ENCODE measurements at regions not wholly inside any gene's neighbourhood (a gene's known extent, or its start where the extent isn't known, plus 50 kb on each side); places are given as distances from the start of the nearest gene placed in this dataset.
"Not testable (repeated sequence)": the region's sequence is repeated elsewhere in the genome, so short reads cannot be mapped to it uniquely, and the experiment has no call there.

- H3K4me1 Mint-ChIP-seq; POLR2A ChIA-PET; H3K4me3 Mint-ChIP-seq; H3K9me3 Mint-ChIP-seq; DNase-seq; H3K27ac Mint-ChIP-seq; ATAC-seq (ENCODE audit: low read depth); H3K36me3 Mint-ChIP-seq; H3K27me3 Mint-ChIP-seq: not testable (repeated sequence)
These were observed 134.5 kb downstream of the SLC39A8 start for GRCh38 chr4:102210806-102211205.

GRCh38 chr4:102204634-102205033 is 140.6 kb downstream of the SLC39A8 start:
- not testable (repeated sequence) for H3K36me3 Mint-ChIP-seq; ATAC-seq (ENCODE audit: low read depth); H3K4me1 Mint-ChIP-seq

DNA sequence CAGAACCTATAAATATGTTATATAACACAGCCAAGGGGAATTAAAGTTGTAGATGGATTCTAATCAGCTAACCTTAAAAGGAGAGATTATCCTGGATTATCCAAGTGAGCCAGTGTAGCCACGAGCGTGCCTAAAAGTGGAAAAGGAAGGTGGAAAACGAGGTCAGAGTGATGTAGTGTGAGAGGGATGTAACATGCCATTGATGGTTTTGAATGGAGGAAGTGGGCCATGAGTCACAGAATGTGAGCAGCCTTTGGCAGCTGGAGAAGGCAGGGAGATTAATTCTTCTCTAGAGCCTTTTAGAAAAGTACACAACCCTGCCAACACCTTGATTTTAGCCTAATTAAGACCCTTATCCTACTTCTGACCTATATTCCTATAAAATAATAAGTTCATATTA is 149.1 kb downstream of the SLC39A8 start:
- peaks cover 1% of the 10 kb centered on the region for H3K36me3 Mint-ChIP-seq
- peak; percentile 70 for ATAC-seq (ENCODE audit: low read depth)
- H3K27ac Mint-ChIP-seq, result no peak overlapping the region
- POLR2A ChIA-PET, result no interaction called here
- no peak overlapping the region for H3K4me3 Mint-ChIP-seq
- no peaks in the 10 kb centered on the region for H3K27me3 Mint-ChIP-seq
- DNase-seq, result no peak
- H3K9me3 Mint-ChIP-seq, result no peaks in the 10 kb centered on the region
- peaks cover 19% of the 10 kb centered on the region for H3K4me1 Mint-ChIP-seq

More at GRCh38 chr4:102204634-102205033, 140.6 kb downstream of the SLC39A8 start:
- POLR2A ChIA-PET, H3K4me3 Mint-ChIP-seq, DNase-seq, H3K9me3 Mint-ChIP-seq, H3K27me3 Mint-ChIP-seq, H3K27ac Mint-ChIP-seq: not testable (repeated sequence)

DNA sequence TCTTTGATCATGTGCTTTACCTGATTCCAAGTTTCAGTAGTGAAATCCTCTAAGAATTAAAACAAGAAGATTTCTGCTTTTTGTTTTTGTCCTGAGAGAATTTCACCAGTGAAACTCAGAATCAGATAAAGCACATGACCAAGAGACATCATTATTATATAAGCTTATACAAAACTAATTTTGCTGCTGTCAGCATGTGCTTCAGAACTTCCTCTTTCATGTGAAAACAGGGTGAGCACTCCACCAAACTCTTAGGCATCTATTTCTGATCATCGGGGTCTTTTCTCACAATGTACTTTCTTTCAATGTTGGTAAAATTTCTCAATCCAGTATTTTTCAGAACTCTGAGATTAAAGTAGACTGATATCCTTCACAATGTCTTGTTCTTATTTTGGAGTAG is 152.1 kb downstream of the SLC39A8 start:
- DNase-seq (no peak), ATAC-seq (ENCODE audit: low read depth) (no peak)
- no peak overlapping the region for H3K4me3 Mint-ChIP-seq
- H3K4me1 Mint-ChIP-seq, result peaks cover 19% of the 10 kb centered on the region
- H3K36me3 Mint-ChIP-seq, result peaks cover 1% of the 10 kb centered on the region
- POLR2A ChIA-PET, result no interaction called here
- no peak overlapping the region for H3K27ac Mint-ChIP-seq
- no peaks in the 10 kb centered on the region for H3K27me3 Mint-ChIP-seq
- no peaks in the 10 kb centered on the region for H3K9me3 Mint-ChIP-seq

DNA sequence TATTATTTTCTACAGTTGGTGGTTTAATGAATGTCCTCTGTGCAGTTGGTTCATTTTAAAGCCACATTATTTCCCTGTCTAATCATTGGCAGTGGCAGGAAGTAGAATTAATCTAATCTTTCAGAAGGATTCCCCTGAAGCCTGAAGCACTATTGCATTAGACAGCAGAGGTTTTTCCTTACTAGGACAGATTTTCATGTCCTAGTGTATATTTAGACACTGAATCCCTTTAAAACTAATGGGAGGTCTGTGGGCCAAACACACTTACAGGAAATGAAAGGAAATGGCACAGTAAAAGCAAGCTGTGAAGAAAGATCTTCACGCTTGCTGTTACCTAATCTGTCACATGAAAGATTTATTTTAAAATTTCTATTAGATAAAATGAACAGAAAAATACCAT is 165.2 kb downstream of the SLC39A8 start:
- no peaks in the 10 kb centered on the region for H3K4me1 Mint-ChIP-seq
- POLR2A ChIA-PET, result no interaction called here
- DNase-seq, result no peak
- no peaks in the 10 kb centered on the region for H3K36me3 Mint-ChIP-seq
- no peak overlapping the region for H3K27ac Mint-ChIP-seq
- no peaks in the 10 kb centered on the region for H3K27me3 Mint-ChIP-seq
- no peak for ATAC-seq (ENCODE audit: low read depth)
- H3K4me3 Mint-ChIP-seq, result no peak overlapping the region
- H3K9me3 Mint-ChIP-seq, result no peaks in the 10 kb centered on the region

DNA sequence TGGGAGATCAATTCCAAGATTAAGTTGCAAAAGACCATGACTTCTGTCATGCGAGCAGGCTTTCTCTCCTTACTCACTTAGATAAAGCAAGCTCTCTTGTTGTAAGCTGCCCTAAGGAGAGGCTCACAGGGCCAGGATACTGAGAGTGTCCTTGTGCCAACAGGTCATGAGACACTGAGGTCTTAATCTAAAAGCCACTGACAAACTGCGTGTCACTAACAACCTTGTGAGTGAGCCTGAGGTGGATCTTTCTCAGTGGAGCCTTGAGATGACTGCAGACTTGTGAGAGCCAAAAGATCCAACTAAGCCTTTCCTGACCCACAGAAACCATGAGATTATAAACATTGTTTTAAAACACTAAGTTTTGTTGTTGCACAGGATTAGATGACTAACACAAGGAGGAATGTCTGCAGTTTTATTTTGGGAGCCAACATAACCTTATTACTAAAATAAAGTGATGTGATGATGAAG is 170.5 kb downstream of the SLC39A8 start:
- no peak for DNase-seq
- Mint-ChIP-seq H3K4me1 (no peaks in the 10 kb centered on the region), H3K27ac (no peak overlapping the region), H3K27me3 (no peaks in the 10 kb centered on the region), H3K36me3 (no peaks in the 10 kb centered on the region), H3K4me3 (no peak overlapping the region), H3K9me3 (no peaks in the 10 kb centered on the region)
- no peak for ATAC-seq (ENCODE audit: low read depth)
- POLR2A ChIA-PET, result no interaction called here

- no peaks in the 10 kb centered on the region for H3K36me3 Mint-ChIP-seq
- no peak overlapping the region for H3K4me3 Mint-ChIP-seq
- no peaks in the 10 kb centered on the region for H3K27me3 Mint-ChIP-seq
- no peak for ATAC-seq (ENCODE audit: low read depth)
- no peak overlapping the region for H3K27ac Mint-ChIP-seq
- DNase-seq, result no peak
- no peaks in the 10 kb centered on the region for H3K9me3 Mint-ChIP-seq
- POLR2A ChIA-PET, result no interaction called here
- no peaks in the 10 kb centered on the region for H3K4me1 Mint-ChIP-seq
These were observed 172.9 kb downstream of the SLC39A8 start for GRCh38 chr4:102172341-102172740.

GRCh38 chr4:102170910-102171309 is 174.4 kb downstream of the SLC39A8 start:
- Mint-ChIP-seq H3K4me1 (no peaks in the 10 kb centered on the region), H3K27me3 (no peaks in the 10 kb centered on the region), H3K9me3 (no peaks in the 10 kb centered on the region), H3K27ac (no peak overlapping the region), H3K36me3 (no peaks in the 10 kb centered on the region), H3K4me3 (no peak overlapping the region)
- DNase-seq, result no peak
- no peak for ATAC-seq (ENCODE audit: low read depth)
- POLR2A ChIA-PET, result no interaction called here

DNA sequence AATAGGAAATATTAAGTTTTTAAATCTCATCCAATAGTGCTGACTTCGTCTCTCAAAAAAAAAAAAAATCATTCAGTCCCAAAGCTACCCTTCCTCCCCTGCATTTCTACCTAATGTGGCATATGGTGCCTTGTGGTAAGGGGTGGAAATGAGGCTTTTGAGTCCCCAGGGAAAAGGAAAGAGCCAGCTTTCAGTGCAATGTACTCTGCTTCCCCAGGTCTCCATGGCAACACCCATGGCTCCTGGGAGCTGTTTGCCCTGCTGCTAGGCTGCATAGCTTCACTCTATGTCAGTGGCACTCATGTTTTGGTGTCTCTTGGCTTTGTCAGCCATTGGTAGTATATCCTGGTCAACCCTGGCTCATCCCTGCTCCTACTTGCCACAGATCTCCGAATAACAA is 175.9 kb downstream of the SLC39A8 start:
- H3K27me3 Mint-ChIP-seq, result no peaks in the 10 kb centered on the region
- no peak overlapping the region for H3K27ac Mint-ChIP-seq
- ATAC-seq (ENCODE audit: low read depth), result no peak
- POLR2A ChIA-PET, result interaction anchor here (0.7 kb wide), 1 partner anchor 22 kb away, joined by 3 read pairs; no protein-coding TSS in a partner anchor
- no peak for DNase-seq
- H3K4me3 Mint-ChIP-seq, result no peak overlapping the region
- H3K36me3 Mint-ChIP-seq, result no peaks in the 10 kb centered on the region
- no peaks in the 10 kb centered on the region for H3K4me1 Mint-ChIP-seq
- no peaks in the 10 kb centered on the region for H3K9me3 Mint-ChIP-seq

DNA sequence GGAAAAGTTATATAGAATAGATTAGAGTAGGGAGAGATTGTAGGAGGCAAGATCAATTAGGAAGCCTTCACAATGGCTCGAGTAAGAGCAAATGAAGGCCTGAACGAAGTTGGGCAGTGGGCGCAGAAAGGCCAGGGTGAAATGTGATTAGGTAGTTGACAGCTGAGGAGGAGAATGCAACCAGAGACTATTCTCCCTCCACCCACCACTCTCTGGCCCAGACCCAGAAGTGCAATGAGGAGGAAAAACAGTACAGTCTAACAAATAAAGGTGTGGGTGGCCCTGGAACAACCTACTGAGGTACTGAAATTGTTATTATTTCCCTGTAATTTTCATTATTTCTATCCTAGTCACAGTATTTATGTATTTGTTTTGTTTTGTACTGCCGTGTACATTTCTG is 176.7 kb downstream of the SLC39A8 start:
- Mint-ChIP-seq H3K9me3 (no peaks in the 10 kb centered on the region), H3K27ac (no peak overlapping the region), H3K4me3 (no peak overlapping the region)

DNA sequence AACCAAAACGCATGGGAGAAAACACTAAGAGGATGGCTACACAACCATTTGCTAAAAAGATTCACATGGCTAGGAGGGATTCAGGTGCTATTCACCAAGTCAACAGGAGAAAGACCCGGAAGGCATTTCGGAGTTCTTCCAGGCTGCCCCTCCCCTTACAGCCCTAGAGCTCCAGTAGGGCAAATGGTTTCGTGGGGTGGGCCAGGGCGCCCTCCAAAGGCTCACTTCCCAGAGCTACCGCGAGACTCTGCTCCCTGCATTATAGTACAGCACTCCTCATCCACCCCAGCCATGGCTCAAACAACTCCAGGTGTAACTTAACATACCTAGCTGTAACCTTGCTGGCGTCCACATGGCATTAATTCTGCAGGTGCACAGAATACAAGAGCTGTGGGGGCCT is 179.7 kb downstream of the SLC39A8 start:
- Mint-ChIP-seq H3K27ac (no peak overlapping the region), H3K4me1 (no peaks in the 10 kb centered on the region), H3K4me3 (no peak overlapping the region), H3K36me3 (no peaks in the 10 kb centered on the region), H3K9me3 (peaks cover 1% of the 10 kb centered on the region), H3K27me3 (no peaks in the 10 kb centered on the region)
- POLR2A ChIA-PET, result no interaction called here
- ATAC-seq (ENCODE audit: low read depth), result no peak
- no peak for DNase-seq

More for the DNA sequence above, 176.7 kb downstream of the SLC39A8 start:
- Mint-ChIP-seq H3K36me3 (no peaks in the 10 kb centered on the region), H3K27me3 (no peaks in the 10 kb centered on the region), H3K4me1 (no peaks in the 10 kb centered on the region)
- no peak for DNase-seq
- POLR2A ChIA-PET, result no interaction called here
- ATAC-seq (ENCODE audit: low read depth), result no peak

- Mint-ChIP-seq H3K27ac (no peak overlapping the region), H3K27me3 (no peaks in the 10 kb centered on the region), H3K4me1 (no peaks in the 10 kb centered on the region), H3K4me3 (no peak overlapping the region), H3K36me3 (no peaks in the 10 kb centered on the region), H3K9me3 (peaks cover 1% of the 10 kb centered on the region)
- ATAC-seq (ENCODE audit: low read depth), result no peak
- DNase-seq, result no peak
- POLR2A ChIA-PET, result interaction anchor here (0.6 kb wide), 1 partner anchor 837 kb away, joined by 3 read pairs; no protein-coding TSS in a partner anchor
These were observed 181.7 kb downstream of the SLC39A8 start for GRCh38 chr4:102163404-102164140.

DNA sequence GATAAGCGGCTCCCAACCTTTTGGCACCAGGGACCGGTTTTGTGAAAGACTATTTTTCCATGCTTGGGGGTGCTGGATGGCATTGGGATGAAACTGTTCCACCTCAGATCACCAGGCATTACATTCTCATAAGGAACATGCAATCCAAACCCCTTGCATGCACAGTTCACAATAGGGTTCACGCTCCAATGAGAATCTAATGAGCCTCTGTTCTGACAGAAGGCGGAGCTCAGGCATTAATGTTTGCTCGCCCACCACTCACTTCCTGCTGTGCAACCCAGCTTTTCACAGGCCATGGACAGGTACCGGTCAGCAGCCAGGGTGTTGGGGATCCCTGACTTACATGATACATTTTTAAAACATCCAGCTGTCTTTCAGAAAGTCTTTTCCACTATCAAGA is 187.3 kb downstream of the SLC39A8 start:
- no peak overlapping the region for H3K27ac Mint-ChIP-seq
- no peaks in the 10 kb centered on the region for H3K27me3 Mint-ChIP-seq
- no peak for DNase-seq
- H3K36me3 Mint-ChIP-seq, result no peaks in the 10 kb centered on the region
- no peaks in the 10 kb centered on the region for H3K4me1 Mint-ChIP-seq
- POLR2A ChIA-PET, result no interaction called here
- peaks cover 1% of the 10 kb centered on the region for H3K9me3 Mint-ChIP-seq
- no peak for ATAC-seq (ENCODE audit: low read depth)
- no peak overlapping the region for H3K4me3 Mint-ChIP-seq

- POLR2A ChIA-PET, result no interaction called here
- H3K27me3 Mint-ChIP-seq, result no peaks in the 10 kb centered on the region
- no peak for DNase-seq
- no peak overlapping the region for H3K4me3 Mint-ChIP-seq
- H3K27ac Mint-ChIP-seq, result no peak overlapping the region
- H3K36me3 Mint-ChIP-seq, result no peaks in the 10 kb centered on the region
- H3K4me1 Mint-ChIP-seq, result no peaks in the 10 kb centered on the region
- H3K9me3 Mint-ChIP-seq, result no peaks in the 10 kb centered on the region
- no peak for ATAC-seq (ENCODE audit: low read depth)
These were observed 191.9 kb downstream of the SLC39A8 start for GRCh38 chr4:102153391-102153790.

All from activated naive CD8-positive, alpha-beta T cell treated with anti-CD3 and anti-CD28 coated beads, Interleukin-2, amount 10 ng/mL, durations not matched to agents 7 days and 5 days (primary cell).